ENCODE measurements at regions not wholly inside any gene's neighbourhood (a gene's known extent, or its start where the extent isn't known, plus 50 kb on each side); places are given as distances from the start of the nearest gene placed in this dataset.
"Not testable (repeated sequence)": the region's sequence is repeated elsewhere in the genome, so short reads cannot be mapped to it uniquely, and the experiment has no call there.

- DNase-seq (ENCODE audit: low read depth): no peak
These were observed 459.5 kb upstream of the FAR2 start for GRCh38 chr12:28689398-28690175.

- no peak for DNase-seq (ENCODE audit: low read depth)
These were observed 455.4 kb upstream of the FAR2 start for GRCh38 chr12:28693565-28694219.

- no peak for DNase-seq (ENCODE audit: low read depth)
These were observed 450.5 kb upstream of the FAR2 start for GRCh38 chr12:28698553-28698952.

- no peak for DNase-seq (ENCODE audit: low read depth)
These were observed 450.0 kb upstream of the FAR2 start for GRCh38 chr12:28699029-28699428.

- DNase-seq (ENCODE audit: low read depth): no peak
These were observed 448.9 kb upstream of the FAR2 start for GRCh38 chr12:28700161-28700560.

- no peak for DNase-seq (ENCODE audit: low read depth)
These were observed 444.5 kb upstream of the FAR2 start for GRCh38 chr12:28704477-28705169.

GRCh38 chr12:28708918-28709371, 440.1 kb upstream of the FAR2 start:
- DNase-seq (ENCODE audit: low read depth): no peak

- DNase-seq (ENCODE audit: low read depth): no peak
These were observed 438.9 kb upstream of the FAR2 start for GRCh38 chr12:28709986-28710685.

- no peak for DNase-seq (ENCODE audit: low read depth)
These were observed 438.2 kb upstream of the FAR2 start for GRCh38 chr12:28710882-28711281.

- DNase-seq (ENCODE audit: low read depth): no peak
These were observed 437.7 kb upstream of the FAR2 start for GRCh38 chr12:28711421-28711820.

GRCh38 chr12:28742791-28743190, 406.3 kb upstream of the FAR2 start:
- no peak for DNase-seq (ENCODE audit: low read depth)

GRCh38 chr12:28746734-28747325, 402.2 kb upstream of the FAR2 start:
- no peak for DNase-seq (ENCODE audit: low read depth)

- no peak for DNase-seq (ENCODE audit: low read depth)
These were observed 398.0 kb upstream of the FAR2 start for GRCh38 chr12:28750946-28751685.

GRCh38 chr12:28755027-28755426, 394.1 kb upstream of the FAR2 start:
- no peak for DNase-seq (ENCODE audit: low read depth)

- no peak for DNase-seq (ENCODE audit: low read depth)
These were observed 389.7 kb upstream of the FAR2 start for GRCh38 chr12:28759333-28759732.

- not testable (repeated sequence) for DNase-seq (ENCODE audit: low read depth)
These were observed 388.8 kb upstream of the FAR2 start for GRCh38 chr12:28760040-28760903.

GRCh38 chr12:28761897-28762296, 387.2 kb upstream of the FAR2 start:
- not testable (repeated sequence) for DNase-seq (ENCODE audit: low read depth)

GRCh38 chr12:28766398-28766797, 382.7 kb upstream of the FAR2 start:
- no peak for DNase-seq (ENCODE audit: low read depth)

- DNase-seq (ENCODE audit: low read depth): no peak
These were observed 381.2 kb upstream of the FAR2 start for GRCh38 chr12:28767836-28768348.

GRCh38 chr12:28770322-28770721, 378.8 kb upstream of the FAR2 start:
- DNase-seq (ENCODE audit: low read depth): no peak
